NB4 (cell line): ENCODE measurements at regions not wholly inside any gene's neighbourhood (a gene's known extent, or its start where the extent isn't known, plus 50 kb on each side); places are given as distances from the start of the nearest gene placed in this dataset.

ENCODE experiments used
- DNase-seq: peaks from one replicate; pipeline ENCODE4 v3.0.0; 2010; ENCODE audit warnings: low read depth
- H3K4me3 ChIP-seq: one replicate; pipeline ENCODE4 v1.5.1; 2011; ENCODE audit warnings: mild to moderate bottlenecking, low read depth, low read length, moderate library complexity
- MYC ChIP-seq: IDR thresholded peaks from 2 replicates; pipeline ENCODE4 v1.6.1; 2011; ENCODE audit warnings: low read depth, low read length
- POLR2A ChIP-seq: IDR thresholded peaks from 2 replicates; pipeline ENCODE4 v1.6.1; 2011; ENCODE audit warnings: mild to moderate bottlenecking; ENCODE audit not compliant: insufficient read length; ENCODE audit errors: extremely low read depth
- TF ChIP-seq, protein P1 (sequence below): IDR thresholded peaks from one replicate; pipeline ENCODE4 v1.5.1; 2012; ENCODE audit warnings: low read depth, low read length
- TF ChIP-seq, protein P2 (sequence below): IDR thresholded peaks from 2 replicates; pipeline ENCODE4 v1.6.1; 2011; ENCODE audit warnings: low read depth, low read length

DNA sequence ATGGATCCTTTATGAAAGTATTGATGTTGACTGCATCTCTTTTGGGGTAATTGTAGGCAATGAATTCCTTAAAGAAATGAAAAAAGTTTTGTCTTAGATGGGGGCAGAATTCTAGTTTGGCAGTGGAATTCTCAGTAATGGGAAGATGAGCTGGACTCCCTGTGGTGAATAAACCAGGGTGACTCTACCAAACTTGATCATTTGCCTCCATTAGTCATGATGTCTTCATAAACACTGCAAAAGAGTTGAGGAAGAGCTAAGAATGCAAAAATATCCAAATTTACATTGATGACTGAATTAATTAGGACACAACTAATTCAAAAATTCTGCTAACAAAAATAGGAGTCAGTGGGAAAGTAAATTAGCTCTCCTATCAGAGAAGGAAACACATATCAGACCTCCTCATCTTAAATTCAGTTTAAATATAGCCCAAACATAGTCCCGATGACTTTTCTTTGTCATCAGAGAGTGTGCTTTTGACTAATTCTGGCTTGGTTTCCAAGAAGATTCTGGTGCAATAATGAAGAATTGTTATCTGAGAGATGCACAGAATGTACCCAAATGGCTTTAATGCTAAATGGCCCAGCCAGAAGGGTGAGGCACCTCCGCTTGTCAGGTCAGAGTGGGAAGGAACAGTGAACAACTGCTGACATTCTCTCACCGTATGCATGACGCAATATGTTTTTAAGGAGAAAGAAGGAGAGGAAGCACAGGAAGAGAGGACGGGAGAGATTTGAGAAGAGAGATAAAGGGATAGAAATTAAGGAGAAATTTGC is 525.1 kb downstream of the LMO4 start:
- TF ChIP-seq POLR2A (no peak), MYC (no peak)
- TF ChIP-seq, protein P1, sequence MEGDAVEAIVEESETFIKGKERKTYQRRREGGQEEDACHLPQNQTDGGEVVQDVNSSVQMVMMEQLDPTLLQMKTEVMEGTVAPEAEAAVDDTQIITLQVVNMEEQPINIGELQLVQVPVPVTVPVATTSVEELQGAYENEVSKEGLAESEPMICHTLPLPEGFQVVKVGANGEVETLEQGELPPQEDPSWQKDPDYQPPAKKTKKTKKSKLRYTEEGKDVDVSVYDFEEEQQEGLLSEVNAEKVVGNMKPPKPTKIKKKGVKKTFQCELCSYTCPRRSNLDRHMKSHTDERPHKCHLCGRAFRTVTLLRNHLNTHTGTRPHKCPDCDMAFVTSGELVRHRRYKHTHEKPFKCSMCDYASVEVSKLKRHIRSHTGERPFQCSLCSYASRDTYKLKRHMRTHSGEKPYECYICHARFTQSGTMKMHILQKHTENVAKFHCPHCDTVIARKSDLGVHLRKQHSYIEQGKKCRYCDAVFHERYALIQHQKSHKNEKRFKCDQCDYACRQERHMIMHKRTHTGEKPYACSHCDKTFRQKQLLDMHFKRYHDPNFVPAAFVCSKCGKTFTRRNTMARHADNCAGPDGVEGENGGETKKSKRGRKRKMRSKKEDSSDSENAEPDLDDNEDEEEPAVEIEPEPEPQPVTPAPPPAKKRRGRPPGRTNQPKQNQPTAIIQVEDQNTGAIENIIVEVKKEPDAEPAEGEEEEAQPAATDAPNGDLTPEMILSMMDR, result no peak
- no peak for DNase-seq
- H3K4me3 ChIP-seq, result no peak overlapping the region

DNA sequence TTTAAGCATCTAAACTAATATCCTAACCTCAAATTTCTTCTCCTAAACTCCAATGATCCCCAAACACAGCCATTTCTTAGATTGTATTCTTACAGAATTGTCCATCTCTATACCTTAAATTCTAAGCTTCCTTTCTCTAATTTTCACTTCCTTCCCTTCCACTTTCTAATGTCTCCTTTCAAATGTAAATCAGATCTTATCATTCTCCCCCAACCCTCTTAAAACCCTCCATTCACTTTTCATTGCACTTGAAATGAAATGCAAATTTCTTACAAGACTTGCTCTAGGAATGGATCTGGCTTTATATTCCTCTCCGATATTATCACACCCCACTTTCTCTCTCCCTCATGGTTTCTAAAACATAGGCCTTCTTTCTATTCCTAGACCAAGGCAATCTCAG is 534.6 kb downstream of the LMO4 start:
- no peak for DNase-seq
- no peak overlapping the region for H3K4me3 ChIP-seq
- no peak for TF ChIP-seq POLR2A
- no peak for TF ChIP-seq MYC
- TF ChIP-seq, protein P2, sequence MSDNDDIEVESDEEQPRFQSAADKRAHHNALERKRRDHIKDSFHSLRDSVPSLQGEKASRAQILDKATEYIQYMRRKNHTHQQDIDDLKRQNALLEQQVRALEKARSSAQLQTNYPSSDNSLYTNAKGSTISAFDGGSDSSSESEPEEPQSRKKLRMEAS, result no peak
- TF ChIP-seq, protein P1, result no peak

DNA sequence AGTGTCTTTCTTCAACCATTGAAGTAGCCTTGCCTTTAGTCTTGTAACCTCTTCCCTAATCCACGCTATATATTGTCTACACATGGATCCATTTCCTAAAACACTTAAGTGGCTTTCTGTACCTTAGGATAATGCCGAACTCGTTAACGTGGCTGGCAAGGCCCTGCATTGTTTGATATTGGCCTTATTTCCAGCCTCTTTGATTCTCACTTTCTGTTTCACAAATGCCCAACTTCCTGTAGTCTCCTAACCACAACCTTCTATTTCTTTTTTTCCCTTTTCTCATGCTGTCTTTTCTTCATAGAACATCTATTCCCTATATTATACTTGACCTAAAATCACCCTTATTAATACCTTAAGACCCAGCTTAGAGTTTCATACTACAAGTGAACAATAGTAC is 536.0 kb downstream of the LMO4 start:
- TF ChIP-seq MYC (no peak), POLR2A (no peak)
- TF ChIP-seq, protein P2, result no peak
- TF ChIP-seq, protein P1, result no peak
- DNase-seq, result no peak
- no peak overlapping the region for H3K4me3 ChIP-seq

DNA sequence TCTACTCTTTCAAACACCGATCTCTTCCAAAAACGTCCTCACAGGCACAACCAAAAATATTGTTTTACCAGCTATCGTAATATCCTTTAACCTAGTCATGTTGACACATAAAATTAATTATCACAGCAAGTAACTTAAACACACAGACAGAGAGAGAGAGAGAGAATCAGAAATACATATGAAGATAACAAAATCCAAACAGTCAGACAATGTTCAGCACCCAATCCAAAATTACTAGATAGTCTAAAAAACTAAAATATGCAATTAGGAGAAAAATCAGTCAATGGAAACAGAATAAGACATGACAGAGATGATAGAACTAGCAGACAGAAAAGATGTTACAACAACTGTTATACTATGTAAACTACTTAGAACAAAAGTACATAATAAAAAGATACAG is 537.7 kb downstream of the LMO4 start:
- TF ChIP-seq, protein P2, result no peak
- TF ChIP-seq POLR2A (no peak), MYC (no peak)
- H3K4me3 ChIP-seq, result no peak overlapping the region
- DNase-seq, result no peak

DNA sequence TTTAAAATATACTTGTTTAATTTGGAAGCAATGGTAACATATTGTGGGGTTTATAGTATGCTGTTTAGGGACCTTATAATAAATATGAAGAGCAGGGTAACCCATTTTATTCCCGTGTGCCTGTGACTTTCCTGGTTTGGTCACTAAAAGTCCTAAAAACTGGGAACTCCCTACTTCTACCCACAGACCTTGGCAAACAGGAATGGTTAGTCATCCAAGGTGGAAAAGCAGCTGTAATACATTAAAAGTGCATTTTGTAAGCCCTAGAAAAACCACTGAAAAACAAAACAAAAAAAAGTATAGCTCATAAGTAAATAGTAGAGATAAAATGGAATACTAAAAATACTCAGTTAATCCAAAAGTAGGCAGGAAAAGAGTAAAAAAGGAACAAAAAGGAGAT is 538.9 kb downstream of the LMO4 start:
- no peak for DNase-seq
- TF ChIP-seq, protein P2, result no peak
- no peak for TF ChIP-seq MYC
- TF ChIP-seq POLR2A, result no peak
- TF ChIP-seq, protein P1, result no peak
- H3K4me3 ChIP-seq, result no peak overlapping the region

DNA sequence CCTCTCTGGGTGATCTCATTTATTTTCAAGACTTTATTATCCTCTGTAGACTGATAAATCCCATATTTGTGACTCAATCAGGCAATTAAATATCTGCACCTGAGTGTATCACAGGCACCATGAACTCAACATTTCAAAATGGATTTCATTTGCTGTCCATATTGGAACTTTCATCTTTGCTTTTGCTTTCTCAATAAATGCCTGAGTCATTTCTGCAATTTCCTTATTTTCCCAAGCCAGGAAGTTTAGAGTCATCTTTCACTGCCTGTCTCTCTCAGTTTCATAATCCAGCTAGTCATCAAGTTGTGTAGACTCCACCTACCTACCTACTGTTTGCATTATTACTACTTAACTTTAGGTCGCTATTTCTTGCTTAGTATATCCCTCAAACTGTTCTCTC is 540.9 kb downstream of the LMO4 start:
- no peak overlapping the region for H3K4me3 ChIP-seq
- peak; percentile 80 for DNase-seq
- no peak for TF ChIP-seq POLR2A
- TF ChIP-seq, protein P2, result no peak
- TF ChIP-seq MYC, result no peak
- TF ChIP-seq, protein P1, result no peak
